Activated CD4-positive, alpha-beta T cell treated with anti-CD3 and anti-CD28 coated beads, Interleukin-2, amount 50 U/mL, for 24 hours (primary cell): ENCODE measurements at regions not wholly inside any gene's neighbourhood (a gene's known extent, or its start where the extent isn't known, plus 50 kb on each side); places are given as distances from the start of the nearest gene placed in this dataset.

Experiments used
- DNase-seq, 2 donors: peaks; one replicate each; pipeline ENCODE4 v3.0.0-alpha.2; 2020; ENCODE audit warnings: low read depth in 1 of 2, low spot score in 1 of 2

GRCh38 chr1:30610917-30611316 lies 112.5 kb downstream of the MATN1 start:
- no peak for DNase-seq

DNA sequence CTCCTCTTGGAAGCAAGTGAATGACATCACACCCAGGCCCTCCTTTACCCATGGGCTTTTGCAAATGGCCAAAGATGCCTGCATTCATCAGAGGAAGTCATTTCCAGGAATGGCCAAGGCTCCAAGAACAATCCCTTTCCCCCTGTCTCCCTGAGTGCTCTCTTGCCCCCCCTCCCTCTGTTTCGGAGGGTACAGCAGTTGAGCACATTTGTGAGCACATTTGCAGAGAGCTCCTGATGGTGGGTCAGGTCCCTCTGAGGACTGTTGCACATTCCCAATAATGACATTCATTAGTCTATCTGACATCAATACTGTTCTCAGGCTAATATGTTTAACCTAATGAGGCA lies 113.4 kb downstream of the MATN1 start:
- DNase-seq: no peak

DNA sequence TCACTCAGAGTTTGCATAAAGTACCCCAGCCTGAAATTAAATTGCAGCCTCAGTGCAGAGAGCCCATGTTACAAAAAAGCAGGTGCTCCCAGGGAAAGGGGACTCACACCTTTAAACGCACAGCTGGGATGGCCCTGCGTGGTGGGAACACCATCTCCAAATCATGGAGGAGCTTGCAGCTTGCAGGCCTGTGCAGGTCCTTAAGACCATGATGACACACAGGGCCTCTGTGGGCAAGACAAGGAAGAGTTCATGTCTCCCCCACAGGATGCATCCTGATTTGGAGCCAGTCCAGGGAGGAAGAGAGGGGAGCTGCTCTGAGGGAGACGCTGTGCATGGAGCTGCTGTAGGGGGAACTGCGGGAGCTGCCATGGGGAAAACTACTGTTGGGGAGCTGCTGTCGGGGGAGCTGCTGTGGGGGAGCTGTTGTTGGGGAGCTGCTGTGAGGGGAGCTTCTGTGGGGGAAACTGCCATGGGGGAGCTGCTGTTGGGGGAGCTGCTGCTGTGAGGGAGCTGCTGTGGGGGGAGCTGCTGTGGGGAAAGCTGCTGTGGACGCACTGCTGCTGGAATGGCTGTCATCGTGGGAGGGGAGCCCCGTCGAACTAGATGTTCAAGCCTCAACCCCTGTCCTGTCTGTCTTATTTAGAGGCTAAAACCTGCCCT lies 113.9 kb downstream of the MATN1 start:
- DNase-seq: no peak

GRCh38 chr1:30607723-30608122 lies 115.7 kb downstream of the MATN1 start:
- DNase-seq: no peak

DNA sequence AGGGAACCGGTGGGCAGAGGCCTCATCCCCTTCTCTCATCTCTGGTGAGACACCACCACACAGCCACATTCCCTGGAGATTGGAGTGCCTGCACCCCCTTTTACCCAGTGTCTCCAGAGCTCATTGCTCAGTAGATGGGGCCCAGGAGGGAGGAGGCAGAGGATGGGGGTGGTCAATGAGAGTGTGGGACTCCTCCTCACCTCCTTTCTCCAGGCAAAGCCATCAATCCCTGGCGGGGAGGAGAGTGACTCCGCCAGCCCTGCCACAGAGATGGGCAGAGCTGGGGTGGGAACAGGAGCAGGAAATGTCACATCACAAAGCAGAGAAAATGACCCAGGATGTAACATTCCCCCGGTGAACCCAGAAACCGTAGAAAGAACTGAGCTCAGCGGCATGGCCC lies 117.2 kb downstream of the MATN1 start:
- no peak for DNase-seq

DNA sequence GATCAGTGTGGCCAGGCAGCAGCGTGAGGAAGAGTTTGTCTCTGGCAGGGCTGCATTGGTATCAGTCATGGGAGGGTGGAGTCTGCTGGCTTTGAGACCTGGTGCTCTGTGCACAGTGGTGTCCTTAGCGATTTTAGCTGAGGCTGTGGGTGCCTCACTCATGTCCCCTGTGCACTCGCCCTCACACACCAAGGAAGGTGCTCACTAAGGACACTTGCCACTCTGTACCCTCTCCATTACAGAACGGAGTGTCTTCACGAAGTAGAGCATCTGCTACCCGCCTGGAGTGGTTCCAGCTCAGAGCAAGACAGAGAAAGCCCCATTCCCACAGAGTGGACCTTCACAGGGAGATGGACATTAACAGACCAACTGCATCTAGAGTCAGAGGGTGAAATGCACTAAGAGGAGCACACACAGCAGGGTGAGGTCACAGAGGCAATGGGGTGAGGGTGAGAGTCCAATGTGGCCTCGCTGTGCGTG lies 117.9 kb downstream of the MATN1 start:
- DNase-seq: no peak

DNA sequence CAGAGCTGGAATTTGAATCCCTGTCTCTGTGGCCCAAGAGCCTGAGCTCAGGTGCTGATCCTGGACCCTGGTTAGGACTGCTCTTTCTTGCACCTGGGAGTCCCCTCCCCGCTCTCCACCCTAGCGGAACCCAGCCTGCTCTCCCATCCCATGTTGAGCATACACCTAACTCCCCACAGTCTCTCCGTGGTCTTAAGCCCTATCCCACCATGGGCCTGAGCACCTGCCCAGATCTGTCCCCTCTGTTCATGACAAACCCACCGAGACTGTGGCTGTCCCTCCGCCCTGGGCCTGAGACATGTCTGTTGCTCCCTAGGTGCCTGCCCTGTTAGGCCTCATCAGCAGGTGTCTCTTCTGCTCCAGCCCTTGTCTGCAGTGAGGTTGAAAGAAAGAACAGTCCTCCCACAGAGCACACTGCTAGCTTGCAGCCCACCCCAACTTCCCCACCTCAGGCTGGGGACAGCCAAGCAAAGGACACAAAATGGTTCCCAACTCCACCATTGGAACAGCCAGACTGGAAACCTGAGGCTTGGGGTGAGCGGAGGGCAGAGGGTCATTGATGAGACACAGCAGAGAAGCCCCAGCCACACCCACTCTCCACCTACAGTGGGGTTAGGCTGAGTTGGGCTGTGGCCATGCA lies 118.5 kb downstream of the MATN1 start:
- no peak for DNase-seq

DNA sequence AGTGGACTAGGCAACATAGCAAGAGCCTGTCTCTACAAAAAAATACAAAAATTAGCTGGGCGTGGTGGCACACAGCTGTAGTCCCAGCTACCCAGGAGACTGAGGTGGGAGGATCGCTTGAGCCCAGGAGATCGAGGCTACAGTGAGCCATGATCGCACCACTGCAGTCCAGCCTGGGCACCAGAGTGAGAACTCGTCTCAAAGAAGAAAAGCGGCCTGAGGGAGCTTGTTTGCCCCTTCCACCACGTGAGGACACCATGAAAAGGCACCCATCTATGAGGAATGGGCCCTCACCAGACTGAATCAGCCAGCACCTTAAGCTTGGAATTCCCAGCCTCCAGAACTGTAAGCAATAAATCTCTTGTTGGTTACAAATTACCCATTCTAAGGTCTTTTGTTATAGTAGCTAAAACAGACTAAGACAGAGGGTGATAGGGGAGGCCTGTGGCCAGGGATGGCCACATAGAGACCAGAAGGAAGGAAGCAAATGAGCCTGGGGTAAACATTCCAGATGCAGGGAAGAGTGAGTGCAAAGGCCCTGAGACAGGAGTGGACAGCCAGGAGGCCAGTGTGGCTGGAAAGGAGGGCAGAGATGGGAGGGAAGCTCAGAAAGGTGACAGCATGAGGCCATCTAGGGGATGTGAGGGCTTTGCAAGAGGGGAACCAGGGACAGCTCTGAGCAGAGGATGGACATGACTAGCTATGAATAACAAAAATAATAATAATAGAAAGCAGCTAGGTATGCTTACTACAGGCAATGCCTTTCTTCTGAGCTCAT lies 120.1 kb downstream of the MATN1 start:
- no peak for DNase-seq

DNA sequence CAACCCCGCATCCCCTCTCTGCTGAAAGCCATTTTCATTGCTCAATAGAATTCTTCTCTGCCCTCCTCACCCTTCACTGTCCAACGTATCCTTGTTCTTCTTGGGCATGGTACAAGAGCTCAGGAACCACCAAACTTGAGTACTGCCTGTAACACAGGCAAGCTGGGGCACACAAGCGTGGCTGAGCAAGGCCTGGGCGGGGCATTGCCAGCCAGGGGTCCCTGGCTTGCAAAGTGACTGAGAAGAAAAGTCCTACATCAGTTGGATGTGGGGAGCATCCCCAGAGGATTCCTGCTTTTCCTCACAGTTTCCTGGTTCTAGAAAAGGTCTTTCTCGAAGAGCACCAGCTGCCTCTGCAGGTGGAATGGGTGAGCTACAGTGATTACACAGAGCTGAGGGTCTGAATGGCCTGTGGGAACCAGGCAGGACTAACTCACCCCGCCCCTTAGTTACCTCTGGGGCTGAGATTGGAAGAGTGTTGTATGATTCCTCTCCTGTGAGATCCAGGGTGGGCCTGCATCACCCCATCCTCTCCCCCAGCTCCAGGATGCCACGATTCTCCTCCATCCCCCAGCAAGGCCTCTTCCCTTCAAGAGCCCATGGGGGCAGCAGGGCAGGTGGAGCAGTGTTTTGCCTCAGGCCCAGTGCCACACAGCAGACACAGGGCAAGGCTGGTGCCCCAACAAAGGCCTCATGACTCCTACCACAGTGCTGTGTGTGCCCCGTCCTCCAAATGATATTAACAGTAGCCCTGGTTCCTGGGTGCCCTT lies 121.9 kb downstream of the MATN1 start:
- no peak for DNase-seq

DNA sequence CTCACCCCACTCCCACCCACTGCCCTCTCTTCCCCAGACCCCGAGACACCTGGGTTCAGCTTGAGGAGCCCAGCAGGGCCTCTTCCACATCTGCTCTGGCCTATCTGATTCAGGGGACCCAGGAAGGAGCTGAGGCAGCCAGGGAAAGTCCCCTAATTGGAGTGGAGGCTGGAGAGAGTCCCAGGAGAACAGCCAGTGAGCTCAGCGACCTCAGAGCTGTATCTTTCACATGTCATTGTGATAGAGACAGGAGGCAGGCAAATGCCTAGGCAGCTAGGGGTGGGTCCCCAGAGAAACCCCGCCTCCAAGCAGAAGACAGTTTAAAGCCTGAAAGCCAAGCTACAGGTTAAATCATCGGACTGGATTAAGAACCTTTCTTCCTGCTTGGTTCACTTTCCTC lies 122.7 kb downstream of the MATN1 start:
- no peak for DNase-seq

DNA sequence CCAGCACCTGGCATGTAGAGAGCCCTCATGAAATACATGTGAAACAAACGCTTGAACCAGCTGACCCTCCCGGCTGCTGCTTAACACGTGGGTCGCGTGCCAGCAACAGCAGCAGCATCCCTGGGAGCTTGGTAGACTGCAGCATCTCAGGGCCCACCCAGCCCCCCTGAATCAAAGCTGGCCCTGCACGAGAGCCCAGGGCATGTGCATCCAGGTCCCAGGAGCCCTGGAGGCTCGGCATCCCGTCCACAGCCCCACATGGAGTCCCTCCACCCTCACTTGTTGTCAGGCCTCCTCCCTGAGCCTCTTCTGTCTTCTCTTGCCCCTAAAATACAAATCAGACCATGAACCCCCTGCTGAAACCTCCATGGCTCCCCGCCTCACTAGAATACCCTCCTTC lies 123.1 kb downstream of the MATN1 start:
- DNase-seq: no peak

- DNase-seq: no peak
These were observed 123.7 kb downstream of the MATN1 start for GRCh38 chr1:30599721-30600120.

GRCh38 chr1:30598571-30599114 lies 124.7 kb downstream of the MATN1 start:
- no peak for DNase-seq

GRCh38 chr1:30597711-30598110 lies 125.7 kb downstream of the MATN1 start:
- DNase-seq: no peak

DNA sequence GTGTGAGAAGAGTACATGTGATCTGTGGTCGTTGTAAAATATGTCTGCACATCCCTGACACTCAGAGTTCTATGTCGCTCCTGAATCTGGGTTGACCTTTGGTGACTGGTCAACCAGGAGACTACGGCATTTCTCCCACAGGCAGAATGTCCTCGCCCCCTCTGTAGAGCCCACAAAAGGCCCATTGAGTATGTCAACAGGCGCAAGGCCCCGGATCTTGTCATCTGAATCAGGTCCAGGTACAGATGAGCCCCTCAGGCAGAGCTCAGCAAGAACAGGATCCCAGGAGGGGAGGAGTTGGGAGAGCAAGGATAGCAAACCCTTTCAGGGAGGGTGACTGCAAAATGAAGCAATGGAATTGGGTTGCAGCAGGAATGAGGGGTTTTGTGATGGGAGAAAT lies 126.5 kb downstream of the MATN1 start:
- no peak for DNase-seq

- DNase-seq: no peak
These were observed 126.9 kb downstream of the MATN1 start for GRCh38 chr1:30596470-30596869.

DNA sequence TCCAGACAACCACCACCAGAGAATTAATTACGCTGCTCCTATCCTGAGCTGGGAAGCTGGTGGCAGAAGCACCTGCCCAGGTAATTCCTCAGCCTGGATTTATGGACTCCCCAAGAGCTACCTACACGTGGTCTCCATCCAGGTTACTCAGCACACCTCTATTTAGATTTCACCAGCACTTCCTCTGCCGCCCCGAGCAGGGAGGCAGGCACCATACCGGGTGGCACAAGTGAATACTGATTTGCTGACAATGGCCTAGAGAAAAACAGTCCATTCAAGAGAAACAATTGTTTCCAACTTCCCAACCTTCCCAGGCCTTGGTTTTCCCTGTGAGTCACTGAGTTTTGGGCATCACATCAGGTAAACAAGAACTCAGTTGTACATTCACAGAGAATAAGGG lies 134.3 kb downstream of the MATN1 start:
- no peak for DNase-seq

- no peak for DNase-seq
These were observed 134.9 kb downstream of the MATN1 start for GRCh38 chr1:30588311-30589073.

GRCh38 chr1:30586671-30587070 lies 136.7 kb downstream of the MATN1 start:
- DNase-seq: no peak

- no peak for DNase-seq
These were observed 143.8 kb downstream of the MATN1 start for GRCh38 chr1:30579580-30579979.

DNA sequence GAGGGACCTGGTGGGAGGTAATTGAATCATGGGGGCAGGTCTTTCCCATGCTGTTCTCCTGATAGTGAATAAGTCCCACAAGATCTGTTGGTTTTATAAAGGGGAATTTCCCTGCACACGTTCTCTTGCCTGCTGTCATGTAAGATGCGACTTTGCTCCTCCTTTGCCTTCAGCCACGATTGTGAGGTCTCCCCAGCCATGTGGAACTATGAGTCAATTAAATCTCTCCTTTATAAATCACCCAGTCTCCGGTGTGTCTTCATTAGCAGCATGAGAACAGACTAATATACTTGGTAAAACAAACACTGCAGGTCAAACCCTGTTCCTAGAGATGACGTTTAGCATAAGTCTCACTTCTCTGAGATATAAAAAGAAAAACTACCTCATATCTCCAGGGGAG lies 148.3 kb downstream of the MATN1 start:
- no peak for DNase-seq
